ENCODE measurements at regions not wholly inside any gene's neighbourhood (a gene's known extent, or its start where the extent isn't known, plus 50 kb on each side); places are given as distances from the start of the nearest gene placed in this dataset.
A peak's percentile ranks its signal among the peaks of the same experiment; 100 is the strongest.

DNA sequence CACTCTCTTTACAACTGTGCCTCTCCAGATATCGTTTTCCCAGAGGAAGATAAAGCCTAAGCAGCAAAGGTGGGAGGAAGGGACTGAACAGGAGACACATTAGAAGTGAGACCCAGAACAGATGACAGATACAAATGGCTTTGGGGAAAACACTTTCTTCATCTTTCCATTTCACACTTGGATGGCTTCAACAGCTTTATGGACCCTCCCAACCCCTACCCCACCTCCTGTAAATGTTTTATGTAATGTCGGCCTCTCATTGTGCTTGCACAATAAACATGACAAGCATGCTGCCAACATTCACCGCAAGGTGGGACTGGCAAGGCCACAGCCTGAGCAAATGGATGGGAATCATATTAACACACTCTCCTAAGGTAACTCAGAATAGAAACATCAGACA lies 1088.6 kb downstream of the TUSC7 start:
- 60 to 68% methylated on average over 3 of the region's 3 CpGs for WGBS, 2 donors
- Histone ChIP-seq H3K27ac (ENCODE audit: low read depth in 1 of 2, low read length in 1 of 2) (no peak overlapping the region), H3K4me1 (ENCODE audit: control insufficient read depth in 5 of 5, insufficient read depth in 5 of 5, low read length in 5 of 5) (peaks cover 0 to 8% (median 0%) of the 10 kb centered on the region in 5 donors), H3K9me3 (ENCODE audit: control insufficient read depth in 4 of 4, insufficient read depth in 3 of 4, low read length in 3 of 4) (no peaks in the 10 kb centered on the region), H3K4me3 (no peak overlapping the region), H3K27me3 (ENCODE audit: control insufficient read depth in 3 of 3, insufficient read depth in 3 of 3, low read length in 2 of 3) (no peaks in the 10 kb centered on the region), H3K36me3 (ENCODE audit: control insufficient read depth in 4 of 4, insufficient read depth in 4 of 4, low read length in 4 of 4) (no peaks in the 10 kb centered on the region), H3K9ac (ENCODE audit: insufficient read depth in 1 of 2, low read length in 2 of 2) (no peak overlapping the region)
- TF ChIP-seq, protein P1, sequence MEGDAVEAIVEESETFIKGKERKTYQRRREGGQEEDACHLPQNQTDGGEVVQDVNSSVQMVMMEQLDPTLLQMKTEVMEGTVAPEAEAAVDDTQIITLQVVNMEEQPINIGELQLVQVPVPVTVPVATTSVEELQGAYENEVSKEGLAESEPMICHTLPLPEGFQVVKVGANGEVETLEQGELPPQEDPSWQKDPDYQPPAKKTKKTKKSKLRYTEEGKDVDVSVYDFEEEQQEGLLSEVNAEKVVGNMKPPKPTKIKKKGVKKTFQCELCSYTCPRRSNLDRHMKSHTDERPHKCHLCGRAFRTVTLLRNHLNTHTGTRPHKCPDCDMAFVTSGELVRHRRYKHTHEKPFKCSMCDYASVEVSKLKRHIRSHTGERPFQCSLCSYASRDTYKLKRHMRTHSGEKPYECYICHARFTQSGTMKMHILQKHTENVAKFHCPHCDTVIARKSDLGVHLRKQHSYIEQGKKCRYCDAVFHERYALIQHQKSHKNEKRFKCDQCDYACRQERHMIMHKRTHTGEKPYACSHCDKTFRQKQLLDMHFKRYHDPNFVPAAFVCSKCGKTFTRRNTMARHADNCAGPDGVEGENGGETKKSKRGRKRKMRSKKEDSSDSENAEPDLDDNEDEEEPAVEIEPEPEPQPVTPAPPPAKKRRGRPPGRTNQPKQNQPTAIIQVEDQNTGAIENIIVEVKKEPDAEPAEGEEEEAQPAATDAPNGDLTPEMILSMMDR (IDR thresholded peaks at IDR 0.05; ENCODE audit: control extremely low read depth, extremely low read depth): no peak
- DNase-seq (no peak), ATAC-seq (ENCODE audit: insufficient read depth, low FRiP score) (no peak)

DNA sequence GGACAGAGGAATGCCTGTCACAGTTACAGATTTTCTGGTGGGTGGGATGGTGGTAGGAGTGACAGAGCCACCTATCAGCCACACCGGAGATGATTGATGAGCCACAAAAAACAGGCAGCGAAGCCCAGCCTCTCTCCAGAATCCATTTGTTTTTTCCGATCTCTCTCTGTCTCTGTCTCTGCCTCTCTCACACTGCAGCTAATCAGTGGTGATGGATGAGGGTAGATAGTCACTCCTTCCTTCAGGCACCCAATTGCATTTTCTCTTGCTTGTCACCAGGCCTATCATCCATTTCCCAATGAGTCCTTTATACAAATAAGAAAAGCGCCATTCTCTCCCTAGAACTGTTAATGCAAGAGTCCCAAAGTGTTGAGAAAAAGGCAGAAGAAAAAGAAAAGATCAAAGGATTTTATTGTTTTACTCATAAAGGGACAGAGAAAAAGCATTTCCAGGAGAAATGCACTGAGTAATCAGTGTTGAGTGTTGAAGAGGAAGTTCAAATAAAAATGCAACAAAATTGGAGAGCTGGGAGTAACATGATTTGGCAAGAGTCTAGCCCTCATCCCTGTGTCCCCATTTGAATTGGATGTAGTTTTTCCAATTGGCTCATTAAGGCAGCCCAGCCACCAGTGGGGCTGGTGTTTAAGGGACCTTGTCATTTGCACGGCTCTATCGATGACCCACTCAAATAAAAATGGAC lies 1089.3 kb downstream of the TUSC7 start:
- 67 to 68% methylated on average over 6 of the region's 6 CpGs for WGBS, 2 donors
- DNase-seq: no peak
- no peaks in the 10 kb centered on the region for H3K27me3 ChIP-seq (ENCODE audit: control insufficient read depth in 3 of 3, insufficient read depth in 3 of 3, low read length in 2 of 3)
- H3K36me3 ChIP-seq (ENCODE audit: control insufficient read depth in 4 of 4, insufficient read depth in 4 of 4, low read length in 4 of 4): no peaks in the 10 kb centered on the region
- no peak overlapping the region for H3K4me3 ChIP-seq
- H3K4me1 ChIP-seq (ENCODE audit: control insufficient read depth in 5 of 5, insufficient read depth in 5 of 5, low read length in 5 of 5): peaks cover 0 to 2% (median 0%) of the 10 kb centered on the region in 5 donors
- TF ChIP-seq, protein P1 (IDR thresholded peaks at IDR 0.05; ENCODE audit: control extremely low read depth, extremely low read depth): no peak
- no peak overlapping the region for H3K27ac ChIP-seq (ENCODE audit: low read depth in 1 of 2, low read length in 1 of 2)
- no peaks in the 10 kb centered on the region for H3K9me3 ChIP-seq (ENCODE audit: control insufficient read depth in 4 of 4, insufficient read depth in 3 of 4, low read length in 3 of 4)
- H3K9ac ChIP-seq (ENCODE audit: insufficient read depth in 1 of 2, low read length in 2 of 2): no peak overlapping the region
- no peak for ATAC-seq (ENCODE audit: insufficient read depth, low FRiP score)

DNA sequence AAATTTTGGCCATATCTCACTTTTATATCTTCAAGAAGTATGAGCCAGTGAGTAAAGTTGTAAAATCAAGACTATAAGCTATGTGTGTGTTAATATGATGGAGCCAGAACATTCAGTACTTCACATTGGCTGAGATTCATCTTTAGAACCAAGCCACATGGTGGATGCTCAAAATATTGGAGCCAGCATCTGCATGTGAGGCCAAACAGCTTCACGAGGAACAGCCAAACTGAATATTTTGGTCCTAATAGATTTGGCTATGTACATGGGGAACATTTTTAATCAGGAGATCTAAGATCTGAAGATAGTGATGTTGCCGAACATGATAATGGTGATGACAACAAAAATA lies 1089.8 kb downstream of the TUSC7 start:
- no peak overlapping the region for H3K9ac ChIP-seq (ENCODE audit: insufficient read depth in 1 of 2, low read length in 2 of 2)
- H3K27ac ChIP-seq (ENCODE audit: low read depth in 1 of 2, low read length in 1 of 2): no peak overlapping the region
- WGBS, 2 donors: 78 to 81% methylated on average over 2 of the region's 2 CpGs
- no peaks in the 10 kb centered on the region for H3K36me3 ChIP-seq (ENCODE audit: control insufficient read depth in 4 of 4, insufficient read depth in 4 of 4, low read length in 4 of 4)
- no peaks in the 10 kb centered on the region for H3K4me1 ChIP-seq (ENCODE audit: control insufficient read depth in 5 of 5, insufficient read depth in 5 of 5, low read length in 5 of 5)
- H3K9me3 ChIP-seq (ENCODE audit: control insufficient read depth in 4 of 4, insufficient read depth in 3 of 4, low read length in 3 of 4): no peaks in the 10 kb centered on the region
- ATAC-seq (ENCODE audit: insufficient read depth, low FRiP score): no peak
- DNase-seq: no peak
- H3K27me3 ChIP-seq (ENCODE audit: control insufficient read depth in 3 of 3, insufficient read depth in 3 of 3, low read length in 2 of 3): no peaks in the 10 kb centered on the region
- TF ChIP-seq, protein P1 (IDR thresholded peaks at IDR 0.05; ENCODE audit: control extremely low read depth, extremely low read depth): no peak
- no peak overlapping the region for H3K4me3 ChIP-seq

DNA sequence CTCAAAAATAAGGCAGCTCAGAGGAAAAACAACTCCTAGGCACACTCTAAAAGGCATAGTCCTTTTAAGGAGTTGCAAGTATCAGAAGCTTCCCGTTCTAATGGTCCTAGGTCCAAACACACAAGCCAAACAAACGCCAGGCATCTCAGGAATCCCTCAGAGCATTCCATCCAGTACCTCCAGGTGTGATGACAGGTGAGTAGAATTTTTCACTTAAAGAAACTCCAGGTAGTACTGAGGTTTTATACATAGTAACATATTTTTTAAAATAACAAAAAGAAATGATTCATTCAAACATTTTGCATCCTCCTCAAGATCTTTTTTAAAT lies 1092.3 kb downstream of the TUSC7 start:
- no peak overlapping the region for H3K4me3 ChIP-seq
- DNase-seq (peak in 1 of 3 donors; percentile 15), ATAC-seq (ENCODE audit: insufficient read depth, low FRiP score) (no peak)
- H3K27me3 ChIP-seq (ENCODE audit: control insufficient read depth in 3 of 3, insufficient read depth in 3 of 3, low read length in 2 of 3): no peaks in the 10 kb centered on the region
- no peaks in the 10 kb centered on the region for H3K9me3 ChIP-seq (ENCODE audit: control insufficient read depth in 4 of 4, insufficient read depth in 3 of 4, low read length in 3 of 4)
- H3K27ac ChIP-seq (ENCODE audit: low read depth in 1 of 2, low read length in 1 of 2): no peak overlapping the region
- 28 to 52% methylated on average over 2 of the region's 2 CpGs for WGBS, 2 donors
- H3K9ac ChIP-seq (ENCODE audit: insufficient read depth in 1 of 2, low read length in 2 of 2): no peak overlapping the region
- no peaks in the 10 kb centered on the region for H3K4me1 ChIP-seq (ENCODE audit: control insufficient read depth in 5 of 5, insufficient read depth in 5 of 5, low read length in 5 of 5)
- no peaks in the 10 kb centered on the region for H3K36me3 ChIP-seq (ENCODE audit: control insufficient read depth in 4 of 4, insufficient read depth in 4 of 4, low read length in 4 of 4)
- TF ChIP-seq, protein P1 (IDR thresholded peaks at IDR 0.05; ENCODE audit: control extremely low read depth, extremely low read depth): no peak
